HAP-1 (cell line): ENCODE measurements at regions not wholly inside any gene's neighbourhood (a gene's known extent, or its start where the extent isn't known, plus 50 kb on each side); places are given as distances from the start of the nearest gene placed in this dataset.

Experiments used
- DNase-seq, 2 experiments: peaks; one replicate each; pipeline ENCODE4 v3.0.0-alpha.2; 2016 to 2020; ENCODE audit warnings: low spot score in 2 of 2
- H3K27me3 ChIP-seq: fragments of 250-450 bp; sonication (Bioruptor Pico); 2 replicates; pipeline ENCODE4 v1.5.1; 2020; ENCODE audit warnings: low read depth, mild to moderate bottlenecking, moderate library complexity
- H3K36me3 ChIP-seq: fragments of 250-450 bp; sonication (Bioruptor Pico); replicated peaks from 2 replicates; pipeline ENCODE4 v1.5.1; 2020; ENCODE audit warnings: mild to moderate bottlenecking
- H3K4me1 ChIP-seq: fragments of 250-450 bp; sonication (Bioruptor Pico); 2 replicates; pipeline ENCODE4 v1.5.1; 2020; ENCODE audit warnings: mild to moderate bottlenecking
- H3K4me3 ChIP-seq: fragments of 250-450 bp; sonication (Bioruptor Pico); 2 replicates; pipeline ENCODE4 v1.5.1; 2020; ENCODE audit warnings: mild to moderate bottlenecking, moderate library complexity
- H3K9me3 ChIP-seq: fragments of 250-450 bp; sonication (Bioruptor Pico); 2 replicates; pipeline ENCODE4 v1.5.1; 2020; ENCODE audit warnings: mild to moderate bottlenecking, moderate library complexity
- in situ Hi-C: fragments of 300-500 bp; cut with MboI; formaldehyde crosslinking; loops from 3 replicates; pipeline ENCODE4 v1.14.3; 2020; ENCODE audit warnings: low sequenced_read_pairs, inconsistent platforms, mixed read lengths

DNA sequence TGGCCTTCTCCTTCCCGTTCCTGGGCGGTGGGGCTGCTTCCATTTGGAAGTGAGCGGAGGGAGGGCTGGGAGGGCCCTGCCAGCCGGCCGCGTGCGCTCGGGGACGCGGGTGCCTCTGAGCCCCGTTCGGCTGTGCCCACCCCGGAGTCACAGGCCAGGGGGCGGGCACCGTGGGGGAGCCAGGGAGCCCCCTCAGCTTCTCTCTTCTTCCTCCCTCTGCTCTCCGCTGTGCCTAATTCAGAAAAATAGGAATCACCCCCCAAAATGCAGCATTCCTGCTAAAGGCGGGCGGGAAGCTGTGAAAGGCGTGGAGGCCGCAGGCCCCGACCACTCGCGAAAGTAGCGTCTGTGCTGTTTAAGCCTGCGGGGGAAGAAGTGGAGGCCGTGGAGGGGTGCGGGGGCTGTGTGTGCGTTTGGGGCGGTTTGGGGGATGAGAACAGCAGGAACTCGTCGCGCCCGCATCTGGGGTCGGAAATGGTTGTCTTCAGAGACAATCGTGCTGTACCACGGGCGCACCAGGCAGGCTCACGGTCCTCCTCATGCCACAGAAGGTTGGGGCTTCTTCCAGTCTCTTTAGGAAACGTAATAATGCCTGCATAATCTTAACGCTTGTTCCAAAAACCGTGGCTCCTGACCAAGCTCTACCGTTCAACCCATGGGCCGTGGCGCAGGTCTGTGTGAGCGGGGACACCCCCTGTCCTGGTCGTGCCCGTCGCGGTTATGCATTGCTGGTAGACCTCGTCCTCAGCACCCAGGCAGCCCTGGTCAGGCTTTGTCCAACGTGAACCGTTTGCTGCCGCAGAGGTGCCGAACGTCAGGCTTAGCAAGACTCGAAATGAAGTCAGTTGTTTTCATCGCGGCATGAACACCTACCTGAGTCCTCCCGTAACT is 110.4 kb upstream of the SOX1 start:
- Histone ChIP-seq H3K4me1 (no peaks in the 10 kb centered on the region), H3K4me3 (no peak overlapping the region), H3K9me3 (no peaks in the 10 kb centered on the region), H3K27me3 (no peaks in the 10 kb centered on the region), H3K36me3 (no peaks in the 10 kb centered on the region)
- in situ Hi-C loops = no loop called here
- no peak for DNase-seq

DNA sequence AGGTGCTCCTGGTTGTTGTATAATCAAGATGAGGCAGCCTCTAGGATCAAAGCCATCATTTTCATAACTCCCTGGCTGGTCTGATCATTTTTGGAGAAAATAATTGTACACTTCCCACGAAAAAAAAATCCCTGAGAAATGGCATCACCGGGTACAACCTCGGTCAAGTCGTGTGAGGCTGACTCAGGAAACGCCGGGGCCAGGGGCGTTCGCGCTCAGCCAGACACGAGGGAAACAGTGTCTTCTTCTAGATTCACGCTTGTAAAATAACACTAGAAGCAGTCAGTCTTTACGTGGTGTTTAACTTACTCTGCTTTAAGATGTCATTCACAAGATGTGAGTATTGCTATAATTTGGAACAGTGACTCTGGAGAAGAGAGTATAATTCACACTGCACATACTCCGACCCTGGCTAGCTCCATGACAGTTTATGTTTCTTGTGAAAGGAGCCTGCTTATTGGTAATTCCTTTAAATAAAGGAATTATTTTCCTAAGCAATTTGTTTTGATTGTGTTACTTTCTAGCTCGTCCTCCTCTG is 109.0 kb upstream of the SOX1 start:
- in situ Hi-C loops = no loop called here
- Histone ChIP-seq H3K9me3 (no peaks in the 10 kb centered on the region), H3K4me3 (no peak overlapping the region), H3K36me3 (no peaks in the 10 kb centered on the region), H3K27me3 (no peaks in the 10 kb centered on the region), H3K4me1 (no peaks in the 10 kb centered on the region)
- no peak for DNase-seq

DNA sequence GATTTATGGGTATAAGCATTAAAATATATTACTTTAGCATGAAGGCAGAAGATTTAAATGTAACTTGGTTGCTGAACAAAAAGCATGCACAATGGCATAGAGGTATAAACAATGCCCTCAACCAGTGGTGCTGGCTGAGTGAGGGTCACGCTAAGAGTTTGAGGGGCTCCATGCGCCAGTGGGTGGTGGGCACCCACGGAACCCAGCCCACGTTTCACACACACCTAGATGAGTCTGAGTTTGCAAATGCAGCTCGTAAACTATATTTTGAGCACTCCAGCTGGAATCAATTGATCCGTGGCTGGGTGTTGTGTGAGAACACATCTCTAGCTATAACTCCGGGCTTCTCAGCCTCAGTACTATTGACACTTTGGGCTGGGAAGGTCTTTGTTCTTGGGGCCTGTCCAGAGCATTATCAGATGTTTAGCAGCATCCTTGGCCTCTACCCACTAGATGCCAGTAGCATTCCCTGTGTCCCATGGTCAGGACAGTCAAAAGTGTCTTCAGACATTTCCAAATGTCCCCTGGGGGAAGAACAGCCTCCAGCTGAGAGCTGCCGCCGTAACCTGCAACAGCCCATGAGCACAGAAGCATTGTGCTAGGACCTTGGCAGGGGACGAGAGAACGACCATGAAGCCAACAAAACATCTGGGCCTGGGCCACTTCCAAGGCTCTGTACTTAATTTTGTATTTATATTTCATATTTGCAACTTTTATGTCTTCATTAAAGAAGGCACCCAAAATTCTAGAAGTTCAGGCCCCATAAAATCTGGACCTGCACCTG is 108.1 kb upstream of the SOX1 start:
- in situ Hi-C loops = no loop called here

DNA sequence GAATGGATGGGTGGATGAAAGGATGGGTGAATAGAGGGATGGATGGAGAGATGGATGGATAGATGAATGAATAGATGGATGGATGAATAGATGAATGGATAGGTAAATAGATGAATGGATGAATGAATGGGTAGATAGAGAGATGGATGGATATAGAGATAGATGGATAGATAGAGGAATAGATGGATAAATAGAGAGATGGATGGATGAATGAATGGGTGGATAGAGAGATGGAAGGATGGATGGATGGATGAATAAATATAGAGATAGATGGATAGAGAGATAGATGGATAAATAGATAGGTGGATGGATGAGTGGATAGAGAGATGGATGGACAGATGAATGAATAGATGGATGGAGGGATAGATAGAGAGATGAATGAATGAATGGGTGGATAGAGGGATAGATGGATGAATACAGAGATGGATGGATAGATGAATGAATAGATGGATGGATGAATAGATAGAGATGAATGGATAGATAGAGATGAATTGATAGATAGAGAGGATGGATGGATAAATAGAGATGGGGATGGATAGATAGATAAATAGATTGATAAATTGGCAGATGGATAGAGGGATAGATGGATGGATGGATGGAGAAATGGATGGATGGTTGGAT is 106.7 kb upstream of the SOX1 start:
- no peaks in the 10 kb centered on the region for H3K27me3 ChIP-seq
- no peaks in the 10 kb centered on the region for H3K9me3 ChIP-seq
- DNase-seq = no peak
- in situ Hi-C loops = no loop called here
- no peak overlapping the region for H3K4me3 ChIP-seq
- no peaks in the 10 kb centered on the region for H3K36me3 ChIP-seq
- H3K4me1 ChIP-seq = no peaks in the 10 kb centered on the region

More for the DNA sequence above, 108.1 kb upstream of the SOX1 start:
- no peaks in the 10 kb centered on the region for H3K9me3 ChIP-seq
- DNase-seq = no peak
- H3K4me3 ChIP-seq = no peak overlapping the region
- no peaks in the 10 kb centered on the region for H3K4me1 ChIP-seq
- no peaks in the 10 kb centered on the region for H3K27me3 ChIP-seq
- no peaks in the 10 kb centered on the region for H3K36me3 ChIP-seq

DNA sequence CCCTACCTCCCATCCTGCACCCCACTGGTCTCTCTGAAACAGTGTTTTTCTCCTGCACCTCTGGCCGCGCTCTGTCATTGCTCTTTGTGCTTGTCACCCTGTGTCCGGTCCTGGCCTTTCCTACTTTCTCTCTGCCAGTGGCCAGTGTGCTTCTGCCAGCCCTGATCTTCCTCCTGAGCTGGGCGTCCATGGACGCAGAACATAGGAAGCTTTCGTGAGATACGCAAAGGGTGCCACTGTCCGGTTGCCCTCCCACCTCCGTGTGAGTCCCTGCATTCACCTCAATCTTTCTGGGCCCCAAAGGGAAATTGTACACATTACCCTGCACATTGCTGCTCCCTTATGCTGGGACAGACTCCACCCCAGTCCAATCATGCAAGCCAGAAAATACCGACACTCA is 105.7 kb upstream of the SOX1 start:
- in situ Hi-C loops = no loop called here
- H3K4me1 ChIP-seq = no peaks in the 10 kb centered on the region
- H3K4me3 ChIP-seq = no peak overlapping the region
- no peaks in the 10 kb centered on the region for H3K9me3 ChIP-seq
- no peaks in the 10 kb centered on the region for H3K27me3 ChIP-seq
- no peaks in the 10 kb centered on the region for H3K36me3 ChIP-seq
- DNase-seq = no peak

DNA sequence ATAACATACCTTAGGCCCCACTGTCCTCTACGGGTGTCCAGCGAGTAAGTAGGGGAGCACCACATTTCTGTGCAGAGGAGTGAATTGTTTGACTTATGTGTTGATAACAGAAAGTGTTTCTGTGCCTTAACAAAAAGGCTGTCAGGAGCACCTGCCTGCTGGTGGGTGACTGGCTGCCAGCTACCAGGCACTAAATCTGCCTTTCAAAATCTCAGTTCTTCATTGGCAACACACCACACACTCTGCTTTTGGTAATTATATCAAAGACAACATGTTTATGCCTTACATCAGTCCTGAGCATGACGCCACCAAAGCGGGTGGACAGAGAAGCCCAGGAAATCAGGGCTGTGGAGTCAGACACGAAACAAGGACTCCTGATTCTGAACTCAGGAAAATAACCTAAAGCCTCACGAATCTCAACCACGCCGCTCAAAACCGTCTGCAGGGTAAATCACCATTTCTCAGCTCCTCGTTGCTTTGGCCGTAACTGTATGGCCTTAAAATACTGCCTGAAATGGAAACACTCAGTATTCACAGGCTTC is 105.2 kb upstream of the SOX1 start:
- no peaks in the 10 kb centered on the region for H3K27me3 ChIP-seq
- in situ Hi-C loops = no loop called here
- H3K9me3 ChIP-seq = no peaks in the 10 kb centered on the region
- H3K4me1 ChIP-seq = no peaks in the 10 kb centered on the region
- H3K36me3 ChIP-seq = no peaks in the 10 kb centered on the region
- H3K4me3 ChIP-seq = no peak overlapping the region
- DNase-seq = no peak

DNA sequence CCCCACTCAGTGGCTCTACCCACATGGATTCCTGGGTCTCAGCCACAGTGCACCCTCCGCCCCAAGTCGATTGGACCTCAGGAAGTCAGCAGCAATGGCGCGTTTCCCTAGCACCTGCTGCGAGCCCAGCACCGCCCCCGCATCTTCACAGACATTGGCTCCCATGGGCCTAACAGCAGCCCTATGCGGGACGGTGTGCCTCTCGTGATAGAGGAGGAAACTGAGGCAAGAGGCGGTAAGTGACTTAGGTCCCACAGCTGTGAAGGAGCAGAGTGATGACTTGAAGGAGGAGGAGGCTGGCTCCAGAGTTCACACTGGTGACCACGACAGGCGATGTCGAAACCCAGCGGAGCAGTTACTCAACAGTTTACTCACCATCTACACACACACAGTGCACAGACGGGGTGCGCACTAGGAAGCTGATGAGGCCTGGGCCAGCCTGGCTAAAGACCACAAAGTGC is 104.5 kb upstream of the SOX1 start:
- DNase-seq = no peak
- no peaks in the 10 kb centered on the region for H3K9me3 ChIP-seq
- no peaks in the 10 kb centered on the region for H3K4me1 ChIP-seq
- H3K36me3 ChIP-seq = no peaks in the 10 kb centered on the region
- in situ Hi-C loops = no loop called here
- H3K27me3 ChIP-seq = no peaks in the 10 kb centered on the region
- H3K4me3 ChIP-seq = no peak overlapping the region

DNA sequence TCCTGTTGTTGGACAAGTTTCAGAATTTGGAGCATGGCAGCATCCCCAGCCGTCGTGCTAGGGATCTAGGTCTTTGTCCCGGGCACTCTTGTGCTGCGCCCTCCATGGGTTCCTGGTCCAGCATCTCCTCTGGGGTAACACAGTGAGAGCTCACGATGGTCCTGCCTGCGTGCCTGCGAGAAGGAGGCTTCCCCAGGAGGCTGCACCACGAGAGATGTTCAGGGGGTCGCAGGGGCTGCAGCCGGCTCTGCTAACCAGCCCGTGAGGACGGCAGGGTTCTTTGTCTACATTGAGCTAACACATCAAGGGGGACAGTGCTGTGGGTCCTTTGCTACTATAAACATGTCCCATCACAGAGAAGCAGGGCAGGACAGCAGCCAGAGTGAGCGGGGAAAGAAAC is 103.9 kb upstream of the SOX1 start:
- no peak overlapping the region for H3K4me3 ChIP-seq
- no peaks in the 10 kb centered on the region for H3K9me3 ChIP-seq
- no peaks in the 10 kb centered on the region for H3K27me3 ChIP-seq
- H3K4me1 ChIP-seq = no peaks in the 10 kb centered on the region
- no peak for DNase-seq
- in situ Hi-C loops = no loop called here
- no peaks in the 10 kb centered on the region for H3K36me3 ChIP-seq

DNA sequence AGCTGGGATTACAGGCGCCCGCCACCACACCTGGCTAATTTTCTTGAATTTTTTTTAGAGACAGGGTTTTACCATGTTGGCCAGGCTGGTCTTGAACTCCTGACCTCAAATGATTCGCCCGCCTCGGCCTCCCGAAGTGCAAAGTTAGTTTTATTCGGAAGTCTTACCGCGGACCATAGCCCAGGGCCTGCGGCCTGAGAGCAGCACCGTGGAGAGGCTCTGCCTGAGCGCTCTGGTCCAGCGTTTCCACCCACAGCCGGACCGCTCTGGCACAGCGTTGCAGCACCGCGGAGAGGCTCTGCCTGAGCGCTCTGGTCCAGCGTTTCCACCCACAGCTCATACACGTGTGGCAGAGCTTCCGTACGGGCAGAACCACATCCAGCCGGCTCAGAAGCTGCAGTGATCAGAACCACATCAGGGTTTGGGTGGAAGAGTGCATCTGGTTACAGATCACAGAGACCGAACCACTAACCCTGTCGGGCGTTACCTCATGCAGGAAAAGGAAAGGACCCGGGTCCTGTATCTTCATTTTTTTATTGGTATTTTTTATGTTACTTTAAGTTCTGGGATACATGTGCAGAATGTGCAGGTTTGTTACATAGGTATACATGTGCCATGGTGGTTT is 102.4 kb upstream of the SOX1 start:
- in situ Hi-C loops = no loop called here
- Histone ChIP-seq H3K36me3 (no peaks in the 10 kb centered on the region), H3K9me3 (no peaks in the 10 kb centered on the region), H3K27me3 (no peaks in the 10 kb centered on the region), H3K4me3 (no peak overlapping the region), H3K4me1 (no peaks in the 10 kb centered on the region)
- DNase-seq = no peak

DNA sequence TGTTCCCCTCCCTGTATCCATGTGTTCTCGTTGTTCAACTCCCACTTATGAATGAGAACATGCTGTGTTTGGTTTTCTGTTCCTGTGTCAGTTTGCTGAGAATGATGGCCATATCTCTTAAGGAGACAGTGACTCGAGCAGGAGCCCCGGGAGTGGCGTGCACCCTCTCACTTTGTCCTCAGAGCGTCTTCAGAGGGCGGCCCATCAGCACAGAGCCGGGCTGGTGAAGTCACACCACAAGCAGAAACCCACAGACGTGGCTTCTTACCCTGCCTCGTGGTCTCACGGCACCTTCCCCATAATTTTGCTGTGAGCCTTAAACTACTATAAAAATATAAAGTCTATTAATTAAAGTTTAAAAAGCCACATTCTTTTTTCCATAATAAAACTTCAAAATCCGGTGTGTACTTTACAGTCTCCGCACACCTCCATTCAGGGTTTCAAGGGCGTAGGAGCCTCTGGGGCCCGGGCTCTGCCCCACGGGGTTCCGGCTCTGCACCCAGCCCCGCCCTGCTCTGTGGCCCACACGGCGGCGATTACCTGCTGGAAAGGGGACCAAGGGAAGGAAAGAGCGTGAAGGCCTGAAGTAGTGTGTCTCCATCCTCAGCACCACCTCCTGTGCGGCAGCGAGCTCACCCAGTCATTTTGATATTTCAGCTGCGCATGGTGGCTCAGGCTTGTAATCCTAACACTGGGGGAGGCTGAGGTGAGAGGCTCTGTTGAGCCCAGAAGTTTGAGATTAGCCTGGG is 101.3 kb upstream of the SOX1 start:
- no peak for DNase-seq
- H3K27me3 ChIP-seq = no peaks in the 10 kb centered on the region

DNA sequence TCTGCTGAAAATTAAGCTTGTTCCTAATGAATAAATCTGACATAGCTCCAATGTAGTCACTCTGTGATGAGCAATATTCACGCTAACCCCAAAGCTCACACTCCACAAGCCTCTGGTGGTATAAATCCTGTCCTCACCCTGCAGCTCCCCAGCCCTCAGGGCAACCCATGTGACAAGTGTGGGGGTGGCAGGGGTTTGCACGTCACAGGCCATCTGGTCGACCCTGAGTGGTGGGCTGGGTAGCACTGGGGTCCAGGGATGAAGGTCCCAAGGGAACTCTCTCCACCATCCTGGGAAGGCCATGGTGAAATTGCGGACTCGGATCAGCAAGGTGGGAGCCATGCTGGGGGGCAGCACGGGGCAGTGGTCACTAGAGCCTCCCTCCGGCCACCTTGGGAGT is 100.0 kb upstream of the SOX1 start:
- Histone ChIP-seq H3K4me1 (no peaks in the 10 kb centered on the region), H3K9me3 (no peaks in the 10 kb centered on the region), H3K27me3 (no peaks in the 10 kb centered on the region), H3K36me3 (no peaks in the 10 kb centered on the region), H3K4me3 (no peak overlapping the region)
- in situ Hi-C loops = no loop called here
- DNase-seq = no peak

More for the DNA sequence above, 101.3 kb upstream of the SOX1 start:
- H3K4me1 ChIP-seq = no peaks in the 10 kb centered on the region
- H3K4me3 ChIP-seq = no peak overlapping the region
- H3K36me3 ChIP-seq = no peaks in the 10 kb centered on the region
- no peaks in the 10 kb centered on the region for H3K9me3 ChIP-seq
- in situ Hi-C loops = no loop called here

DNA sequence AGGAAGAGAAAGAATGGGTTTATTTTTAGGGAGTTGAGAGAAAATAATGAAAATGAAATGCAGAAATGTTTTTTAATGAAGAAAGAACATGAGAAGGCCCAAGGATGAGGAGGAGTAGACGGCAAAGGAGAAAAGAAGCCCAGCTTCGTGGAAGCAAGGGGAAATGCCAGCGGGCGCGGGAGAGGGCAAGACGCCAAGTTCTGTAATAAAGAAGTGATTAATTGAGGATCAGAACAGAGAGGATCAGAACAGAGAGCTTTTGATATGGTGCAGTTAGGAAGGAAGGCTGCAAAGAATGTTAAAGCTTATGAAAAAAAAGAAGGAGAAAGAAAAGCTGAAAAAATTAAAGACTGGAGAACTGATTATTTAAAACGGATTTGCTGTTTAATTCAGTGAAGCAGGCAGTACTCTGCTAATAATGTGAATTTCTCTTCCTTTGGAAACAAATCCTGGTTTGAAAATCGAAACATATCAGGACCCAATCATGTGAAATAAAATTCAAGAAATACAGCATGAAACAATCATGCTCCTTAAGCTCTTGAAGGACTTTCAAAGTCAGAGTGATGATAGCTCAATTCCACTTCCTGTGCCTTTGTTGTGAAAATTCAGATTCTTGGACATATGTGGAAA is 99.3 kb upstream of the SOX1 start:
- Histone ChIP-seq H3K4me3 (no peak overlapping the region), H3K9me3 (no peaks in the 10 kb centered on the region), H3K27me3 (no peaks in the 10 kb centered on the region), H3K4me1 (no peaks in the 10 kb centered on the region), H3K36me3 (no peaks in the 10 kb centered on the region)
- DNase-seq = no peak
- in situ Hi-C loops = no loop called here
